H9 (cell line): ENCODE measurements at regions not wholly inside any gene's neighbourhood (a gene's known extent, or its start where the extent isn't known, plus 50 kb on each side); places are given as distances from the start of the nearest gene placed in this dataset.

Source experiments
- DNase-seq: peaks from one replicate; pipeline ENCODE4 v3.0.0-alpha.2; 2017
- H2AFZ ChIP-seq: one replicate; pipeline ENCODE4 v1.6.1; 2013; ENCODE audit warnings: mild to moderate bottlenecking, low read length, control low read depth, moderate library complexity
- H2AK5ac ChIP-seq: 2 replicates; pipeline ENCODE4 v1.6.1; 2013; ENCODE audit warnings: low read length, control low read depth, mixed read lengths; ENCODE audit not compliant: insufficient read length
- H2BK120ac ChIP-seq: one replicate; pipeline ENCODE4 v1.6.1; 2013; ENCODE audit warnings: low read depth, mild to moderate bottlenecking, low read length, control low read depth, inconsistent platforms; ENCODE audit not compliant: poor library complexity, severe bottlenecking
- H2BK12ac ChIP-seq: 2 replicates; pipeline ENCODE4 v1.6.1; 2013; ENCODE audit warnings: low read length, control low read depth, mixed read lengths, low read depth; ENCODE audit not compliant: insufficient read length
- H2BK15ac ChIP-seq: 2 replicates; pipeline ENCODE4 v1.6.1; 2013; ENCODE audit warnings: low read depth, low read length, control low read depth
- H2BK20ac ChIP-seq: one replicate; pipeline ENCODE4 v1.6.1; 2013; ENCODE audit warnings: low read depth, mild to moderate bottlenecking, low read length, control low read depth, inconsistent platforms; ENCODE audit not compliant: poor library complexity, severe bottlenecking
- H2BK5ac ChIP-seq: 2 replicates; pipeline ENCODE4 v1.6.1; 2013; ENCODE audit warnings: low read length, control low read depth, mixed read lengths; ENCODE audit not compliant: insufficient read length
- H3K14ac ChIP-seq: 2 replicates; pipeline ENCODE4 v1.6.1; 2013; ENCODE audit warnings: low read length, control low read depth; ENCODE audit not compliant: insufficient read depth
- H3K18ac ChIP-seq: 2 replicates; pipeline ENCODE4 v1.6.1; 2013; ENCODE audit warnings: low read depth, mild to moderate bottlenecking, mixed read lengths, low read length, control low read depth; ENCODE audit not compliant: insufficient read length
- H3K23ac ChIP-seq: 2 replicates; pipeline ENCODE4 v1.6.1; 2013; ENCODE audit warnings: low read length, control low read depth, mixed read lengths, low read depth; ENCODE audit not compliant: insufficient read length
- H3K23me2 ChIP-seq: 2 replicates; pipeline ENCODE4 v1.6.1; 2013; ENCODE audit warnings: low read depth, mild to moderate bottlenecking, mixed read lengths, low read length, control low read depth; ENCODE audit not compliant: insufficient read length, poor library complexity, severe bottlenecking
- H3K27ac ChIP-seq: 2 replicates; pipeline ENCODE4 v1.5.1; 2013; ENCODE audit warnings: low read length, control low read depth, mixed read lengths, low read depth; ENCODE audit not compliant: insufficient read length
- H3K27me3 ChIP-seq: 2 replicates; pipeline ENCODE4 v1.6.1; 2013; ENCODE audit warnings: low read length, control low read depth, inconsistent platforms; ENCODE audit not compliant: insufficient read depth
- H3K4ac ChIP-seq: 2 replicates; pipeline ENCODE4 v1.6.1; 2013; ENCODE audit warnings: low read depth, mild to moderate bottlenecking, control low read depth, inconsistent platforms, low read length, moderate library complexity
- H3K4me1 ChIP-seq: 2 replicates; pipeline ENCODE4 v1.6.1; 2013; ENCODE audit warnings: low read length, control low read depth, inconsistent platforms; ENCODE audit not compliant: insufficient read depth
- H3K4me2 ChIP-seq: 2 replicates; pipeline ENCODE4 v1.6.1; 2013; ENCODE audit warnings: low read length, control low read depth, mixed read lengths; ENCODE audit not compliant: insufficient read length, insufficient read depth
- H3K56ac ChIP-seq: 2 replicates; pipeline ENCODE4 v1.6.1; 2013; ENCODE audit warnings: low read depth, mild to moderate bottlenecking, mixed read lengths, low read length, control low read depth; ENCODE audit not compliant: insufficient read length
- H3K79me1 ChIP-seq: 2 replicates; pipeline ENCODE4 v1.6.1; 2013; ENCODE audit warnings: low read depth, mild to moderate bottlenecking, moderate library complexity, low read length, control low read depth, inconsistent platforms; ENCODE audit not compliant: insufficient read depth, poor library complexity, severe bottlenecking
- H3K79me2 ChIP-seq: 2 replicates; pipeline ENCODE4 v1.6.1; 2013; ENCODE audit warnings: low read length, control low read depth, inconsistent platforms; ENCODE audit not compliant: insufficient read depth
- H3K9ac ChIP-seq: 2 replicates; pipeline ENCODE4 v1.6.1; 2013; ENCODE audit warnings: low read length, control low read depth, mixed read lengths; ENCODE audit not compliant: insufficient read length; ENCODE audit errors: extremely low read depth
- H3K9me3 ChIP-seq: one replicate; pipeline ENCODE4 v1.6.1; 2013; ENCODE audit warnings: low read depth, low read length, inconsistent platforms; ENCODE audit not compliant: control insufficient read depth
- H3T11ph ChIP-seq: one replicate; pipeline ENCODE4 v1.6.1; 2013; ENCODE audit warnings: mild to moderate bottlenecking, low read length, control low read depth, inconsistent platforms
- H4K20me1 ChIP-seq: one replicate; pipeline ENCODE4 v1.6.1; 2013; ENCODE audit not compliant: control insufficient read depth, insufficient read length, insufficient read depth
- H4K5ac ChIP-seq: 2 replicates; pipeline ENCODE4 v1.6.1; 2013; ENCODE audit warnings: low read depth, mild to moderate bottlenecking, mixed read lengths, low read length, control low read depth; ENCODE audit not compliant: insufficient read length
- H4K8ac ChIP-seq: replicated peaks from 2 replicates; pipeline ENCODE4 v1.6.1; 2013; ENCODE audit warnings: low read length, control low read depth, mixed read lengths, low read depth; ENCODE audit not compliant: insufficient read length
- H4K91ac ChIP-seq: 2 replicates; pipeline ENCODE4 v1.6.1; 2013; ENCODE audit warnings: low read depth, mild to moderate bottlenecking, moderate library complexity, mixed read lengths, low read length, control low read depth; ENCODE audit not compliant: insufficient read length
- H3K27ac Mint-ChIP-seq, 3 experiments: 2 replicates in 2 of 3; 3 replicates in 1 of 3; pipeline ENCODE4 v1.8.0; 2020 to 2021; ENCODE audit warnings: mixed read lengths in 3 of 3, mild to moderate bottlenecking in 1 of 3, moderate library complexity in 1 of 3
- H3K27me3 Mint-ChIP-seq: 2 replicates; pipeline ENCODE4 v1.8.0; 2021; ENCODE audit warnings: low read depth, mild to moderate bottlenecking, moderate library complexity, mixed read lengths
- H3K36me3 Mint-ChIP-seq, 3 experiments: 2 replicates in 2 of 3; 3 replicates in 1 of 3; pipeline ENCODE4 v1.8.0; 2020 to 2021; ENCODE audit warnings: low read depth in 3 of 3, mixed read lengths in 3 of 3; ENCODE audit not compliant: insufficient read depth in 1 of 3
- H3K4me1 Mint-ChIP-seq, 2 experiments: 2 replicates each; pipeline ENCODE4 v1.8.0; 2020; ENCODE audit warnings: mixed read lengths in 2 of 2
- H3K4me3 Mint-ChIP-seq, 2 experiments: 2 replicates in 1 of 2; 3 replicates in 1 of 2; pipeline ENCODE4 v1.8.0; 2020 to 2021; ENCODE audit warnings: mild to moderate bottlenecking in 2 of 2, mixed read lengths in 2 of 2, moderate library complexity in 1 of 2
- H3K9me3 Mint-ChIP-seq, 2 experiments: 2 replicates in 1 of 2; 3 replicates in 1 of 2; pipeline ENCODE4 v1.8.0; 2020; ENCODE audit warnings: mild to moderate bottlenecking in 2 of 2, mixed read lengths in 2 of 2, moderate library complexity in 1 of 2
- CTCF ChIP-seq: fragments of 200-600 bp; sonication (generic); conservative IDR thresholded peaks from 3 replicates; pipeline ENCODE4 v1.8.0; 2021; ENCODE audit warnings: antibody characterized with exemption, mild to moderate bottlenecking
- WGBS: extraction: QIAGEN DNeasy Blood & Tissue Kit; methylation state at CpG from one replicate; pipeline ENCODE4 v1.1.7; 2013; ENCODE audit warnings: missing lambda C conversion rate, low lambda C conversion rate, mixed read lengths; ENCODE audit not compliant: insufficient read length; ENCODE audit errors: extremely low coverage; 5-methylcytosine and 5-hydroxymethylcytosine counted together

- peaks cover 2% of the 10 kb centered on the region for H4K20me1 ChIP-seq
- no peak overlapping the region; a peak in 1 of 7 replicates for H3K27ac Mint-ChIP-seq
Measured at GRCh38 chr2:120905298-120905697, 169.6 kb downstream of the GLI2 start.

More at GRCh38 chr2:120905298-120905697, 169.6 kb downstream of the GLI2 start:
- Histone ChIP-seq H3T11ph (no peak overlapping the region), H3K79me2 (peaks cover 2% of the 10 kb centered on the region; the same call in 1 of the 2 replicates), H3K4me1 (no peaks in the 10 kb centered on the region; the same call in 1 of the 2 replicates), H3K18ac (no peak overlapping the region), H4K91ac (no peak overlapping the region), H3K79me1 (no peaks in the 10 kb centered on the region), H3K27ac (no peak overlapping the region), H3K9me3 (no peaks in the 10 kb centered on the region), H2BK20ac (no peak overlapping the region), H3K14ac (no peak overlapping the region; the same call in 1 of the 2 replicates), H3K9ac (no peak overlapping the region), H3K4me2 (no peak overlapping the region), H4K5ac (no peak overlapping the region), H2AFZ (no peak overlapping the region), H4K8ac (no peak overlapping the region), H3K56ac (no peak overlapping the region), H2BK120ac (no peak overlapping the region), H3K23ac (no peak overlapping the region), H3K27me3 (no peaks in the 10 kb centered on the region), H2BK5ac (no peak overlapping the region), H3K4ac (no peak overlapping the region), H3K23me2 (no peaks in the 10 kb centered on the region), H2BK15ac (no peak overlapping the region), H2AK5ac (no peak overlapping the region), H2BK12ac (no peak overlapping the region)
- Mint-ChIP-seq H3K4me3 (no peak overlapping the region), H3K9me3 (no peaks in the 10 kb centered on the region), H3K4me1 (peaks cover 30 to 38% of the 10 kb centered on the region in 2 experiments), H3K36me3 (peaks cover 7 to 13% (median 13%) of the 10 kb centered on the region in 3 experiments; a peak in 5 of 7 replicates), H3K27me3 (no peaks in the 10 kb centered on the region; the same call in 1 of the 2 replicates)
- no peak for TF ChIP-seq CTCF
- no peak for DNase-seq
- no CpG with 5 or more reads among the region's 5 CpGs for WGBS
